GM19193 (cell line): ENCODE measurements at regions not wholly inside any gene's neighbourhood (a gene's known extent, or its start where the extent isn't known, plus 50 kb on each side); places are given as distances from the start of the nearest gene placed in this dataset.

ENCODE experiments used
- POLR2A ChIP-seq: IDR thresholded peaks from 4 replicates; pipeline ENCODE4 v1.6.1; 2011; ENCODE audit not compliant: insufficient read depth, insufficient read length; ENCODE audit errors: extremely low read depth

DNA sequence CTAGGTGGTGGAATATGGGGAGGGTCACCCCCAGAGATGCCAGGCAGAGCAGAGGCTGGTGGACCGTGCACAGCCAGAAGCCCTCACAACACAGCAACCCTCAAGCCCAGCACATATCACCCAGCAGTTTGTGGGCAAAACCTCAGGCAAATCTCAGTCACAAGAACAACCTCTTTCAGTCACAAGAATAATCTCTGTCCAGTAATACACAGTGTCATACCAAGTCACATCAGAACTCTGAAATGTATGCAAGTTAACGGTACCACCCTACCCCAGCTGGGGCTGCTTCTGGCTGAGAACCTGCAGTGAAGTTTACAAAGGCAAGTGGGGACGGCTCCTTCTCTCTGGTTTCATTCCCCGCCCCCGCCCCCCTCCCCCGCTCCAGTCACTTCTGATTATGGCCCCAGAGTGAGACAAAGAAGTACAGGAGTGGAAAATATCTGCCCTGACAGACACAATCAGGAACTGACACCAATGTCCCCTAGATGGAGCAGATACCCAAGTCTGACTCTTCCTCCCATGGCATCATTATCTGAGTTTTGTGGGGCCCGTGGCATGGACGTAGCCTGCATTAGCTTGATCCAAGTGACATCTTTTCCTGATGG lies 480.9 kb upstream of the TMEM132C start:
- no peak for TF ChIP-seq POLR2A

DNA sequence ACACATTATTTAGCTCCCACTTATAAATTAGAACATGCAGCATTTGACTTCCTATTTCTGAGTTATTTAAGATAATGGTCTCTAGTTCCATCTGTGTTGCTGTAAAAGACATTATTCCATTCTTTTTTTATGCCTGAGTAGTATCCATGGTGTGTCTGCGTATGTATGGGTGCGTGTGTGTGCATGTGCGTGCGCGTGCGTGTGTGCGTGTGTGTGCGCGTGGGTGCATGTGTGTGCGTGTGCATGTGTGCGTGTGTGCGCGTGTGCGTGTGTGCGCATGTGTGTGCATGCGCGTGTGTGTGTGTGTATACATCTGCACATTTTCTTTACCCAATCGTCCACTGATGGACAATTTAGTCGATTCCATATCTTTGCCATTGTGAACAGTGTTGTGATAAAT lies 479.4 kb upstream of the TMEM132C start:
- no peak for TF ChIP-seq POLR2A

DNA sequence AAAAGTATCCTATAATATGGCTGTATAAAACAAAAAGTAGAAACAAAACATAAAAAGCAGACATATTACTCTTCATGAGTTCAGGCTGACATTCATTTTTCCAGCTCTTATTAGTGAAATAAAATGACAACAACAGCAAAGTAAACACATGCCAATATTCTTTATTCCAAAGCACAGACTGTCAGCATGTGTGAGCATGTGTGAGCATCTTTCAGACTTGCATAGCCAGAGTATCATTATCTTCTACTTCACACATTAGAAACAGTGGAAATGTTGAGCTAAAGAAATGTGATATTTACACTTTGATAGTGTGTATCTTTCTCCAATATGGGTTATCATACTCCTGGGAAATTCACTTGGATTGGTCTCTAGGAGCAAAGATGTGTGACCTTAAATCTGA lies 476.6 kb upstream of the TMEM132C start:
- TF ChIP-seq POLR2A: no peak

- no peak for TF ChIP-seq POLR2A
Observed at GRCh38 chr12:127791217-127791616, 475.8 kb upstream of the TMEM132C start.

DNA sequence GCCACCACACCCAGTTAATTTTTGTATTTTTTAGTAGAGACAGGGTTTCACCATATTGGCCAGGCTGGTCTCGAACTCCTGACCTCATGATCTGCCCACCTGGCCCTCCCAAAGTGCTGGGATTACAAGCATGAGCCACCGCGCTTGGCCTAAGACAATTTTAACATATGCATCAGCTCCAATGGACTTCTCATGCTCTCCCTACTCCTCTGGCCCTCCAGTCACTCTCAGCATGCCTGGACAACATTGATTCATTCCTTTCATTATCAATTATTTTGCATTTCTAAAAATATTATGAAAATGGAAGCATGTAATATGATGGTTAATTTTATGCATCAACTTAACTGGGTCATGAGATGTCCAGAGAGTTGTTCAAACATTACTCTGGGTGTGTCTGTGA lies 469.1 kb upstream of the TMEM132C start:
- no peak for TF ChIP-seq POLR2A

- no peak for TF ChIP-seq POLR2A
Observed at GRCh38 chr12:127802271-127802670, 464.7 kb upstream of the TMEM132C start.

DNA sequence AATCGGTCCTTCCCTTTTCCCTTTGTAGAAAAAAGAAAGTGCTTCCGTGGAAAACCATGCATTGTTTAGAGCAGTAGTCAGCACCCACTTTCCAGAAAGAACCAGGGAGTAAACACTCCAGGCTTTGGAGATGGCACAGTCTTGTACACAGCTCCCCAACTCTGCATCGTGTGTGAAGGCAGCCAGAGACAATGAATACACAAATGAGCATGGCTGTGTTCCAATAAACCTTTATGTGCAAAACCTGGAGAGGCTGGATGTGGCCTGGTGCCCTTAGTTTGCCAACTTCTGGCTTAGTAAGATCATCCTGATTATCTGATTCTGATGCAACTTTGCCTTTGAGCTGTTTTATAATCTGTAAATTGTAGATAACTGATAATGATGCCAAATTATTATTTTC lies 463.4 kb upstream of the TMEM132C start:
- TF ChIP-seq POLR2A: no peak

- no peak for TF ChIP-seq POLR2A
Observed at GRCh38 chr12:127809275-127809674, 457.7 kb upstream of the TMEM132C start.

- TF ChIP-seq POLR2A: no peak
Observed at GRCh38 chr12:127810041-127810440, 456.9 kb upstream of the TMEM132C start.

GRCh38 chr12:127811988-127812387 lies 455.0 kb upstream of the TMEM132C start:
- TF ChIP-seq POLR2A: no peak

DNA sequence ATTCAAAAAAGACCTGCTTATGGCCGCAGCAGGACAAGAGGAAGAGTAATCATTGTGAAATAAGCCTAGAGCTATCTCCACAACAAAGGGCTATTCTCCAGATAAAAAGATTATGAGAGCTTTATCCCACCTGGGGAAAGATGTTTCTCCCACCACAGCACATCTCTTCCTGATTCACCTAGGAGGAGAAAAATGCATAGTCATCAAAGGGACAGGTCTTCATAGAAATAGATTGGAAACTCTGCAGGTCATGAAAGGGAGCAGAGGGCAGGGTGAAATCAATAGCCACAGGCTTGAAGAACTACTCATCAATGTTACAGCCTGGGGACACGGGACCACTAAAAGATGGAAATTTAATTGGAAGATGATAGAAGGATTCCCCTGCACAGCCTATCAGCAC lies 453.8 kb upstream of the TMEM132C start:
- no peak for TF ChIP-seq POLR2A

- TF ChIP-seq POLR2A: no peak
Observed at GRCh38 chr12:127819056-127819455, 447.9 kb upstream of the TMEM132C start.

- no peak for TF ChIP-seq POLR2A
Observed at GRCh38 chr12:127820271-127820670, 446.7 kb upstream of the TMEM132C start.

DNA sequence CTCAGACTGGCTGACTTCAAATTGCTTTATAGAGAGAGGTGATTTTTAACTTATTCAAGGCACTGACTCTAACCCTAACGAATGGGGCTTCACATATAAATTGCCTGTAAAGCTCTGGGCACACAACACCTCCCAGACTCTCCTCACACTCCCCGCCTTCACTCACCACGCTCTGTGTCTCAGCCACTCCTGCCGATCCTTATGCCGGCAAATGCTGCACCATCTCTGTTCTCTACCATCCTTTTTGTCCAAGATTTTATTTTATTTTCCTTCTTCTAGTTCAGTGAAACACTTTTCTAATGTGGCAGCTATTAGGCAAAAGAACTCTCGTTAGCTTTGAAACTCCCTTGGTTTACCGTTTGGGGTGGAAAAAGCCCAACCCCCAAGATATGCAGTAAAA lies 446.1 kb upstream of the TMEM132C start:
- no peak for TF ChIP-seq POLR2A

- no peak for TF ChIP-seq POLR2A
Observed at GRCh38 chr12:127822809-127823411, 444.1 kb upstream of the TMEM132C start.

GRCh38 chr12:127823801-127824200 lies 443.2 kb upstream of the TMEM132C start:
- no peak for TF ChIP-seq POLR2A

DNA sequence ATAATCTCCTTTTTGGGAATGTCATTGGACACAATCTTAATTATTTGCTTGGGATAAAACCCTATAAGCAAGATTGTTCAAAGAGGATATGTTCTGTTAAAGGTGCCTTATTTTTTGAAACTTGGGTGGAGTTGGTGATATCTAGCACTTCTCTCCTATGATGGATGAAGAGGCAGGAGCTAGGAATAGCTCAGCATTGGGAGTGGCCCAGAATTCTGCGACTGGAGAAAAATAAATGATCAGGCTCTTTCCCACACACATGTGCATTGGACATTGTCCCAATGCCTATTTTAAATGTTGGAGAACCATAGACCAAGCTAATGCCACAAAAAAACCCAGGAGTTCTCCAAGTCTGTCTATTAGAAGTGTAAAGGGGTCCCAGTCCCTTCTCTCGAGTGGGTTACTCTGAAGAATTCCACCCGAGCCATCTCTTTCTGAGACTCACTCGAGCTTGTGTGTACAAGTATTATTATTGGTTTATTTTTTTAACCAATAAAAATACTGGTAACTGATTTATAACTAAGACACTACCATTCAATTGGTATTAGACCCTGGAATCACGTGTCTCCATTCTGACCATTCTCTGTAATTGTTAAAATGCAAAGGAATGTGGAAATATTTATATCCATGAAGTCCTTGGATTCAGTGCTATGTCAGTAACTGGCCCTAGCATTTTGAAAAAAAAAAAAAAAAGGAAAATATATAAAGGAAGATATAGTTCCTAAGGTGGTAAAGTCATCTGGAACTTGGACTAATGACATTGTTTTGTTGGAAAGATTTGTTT lies 437.5 kb upstream of the TMEM132C start:
- TF ChIP-seq POLR2A: no peak

DNA sequence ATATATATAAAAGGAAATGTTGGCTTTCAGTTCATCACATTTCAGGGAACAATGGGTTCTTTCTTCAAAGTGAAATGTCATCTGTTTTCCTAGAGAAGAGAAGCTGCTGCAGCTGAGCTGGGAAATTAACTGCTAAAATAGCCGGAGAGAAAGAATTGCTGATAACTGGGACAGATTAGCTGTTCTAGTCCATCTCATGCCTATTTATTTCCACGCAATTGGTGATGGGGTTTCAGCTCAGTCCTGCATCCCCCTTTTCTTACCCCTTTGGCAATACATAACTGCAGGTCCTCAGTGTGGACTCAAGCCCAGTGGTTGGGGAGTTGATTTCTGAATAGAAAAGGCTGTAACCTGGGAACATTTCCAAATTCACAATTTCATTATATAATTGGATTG lies 436.9 kb upstream of the TMEM132C start:
- TF ChIP-seq POLR2A: no peak
